Stomach (tissue), 8 donors: ENCODE measurements at regions not wholly inside any gene's neighbourhood (a gene's known extent, or its start where the extent isn't known, plus 50 kb on each side); places are given as distances from the start of the nearest gene placed in this dataset.

Experiments
- DNase-seq, 2 donors: peaks; one replicate each; pipeline versions ENCODE4 v3.0.0 to v3.0.0-alpha.2; 2013 to 2019
- H3K27ac ChIP-seq, 5 donors: fragments of 200-600 bp in 4 of 5; sonication (generic) in 4 of 5; one replicate each; pipeline ENCODE4 v1.5.1; 2013 to 2019; ENCODE audit warnings: mild to moderate bottlenecking in 1 of 5, moderate library complexity in 1 of 5
- H3K27me3 ChIP-seq, 3 donors: fragments of 200-600 bp; sonication (generic); one replicate each; pipeline ENCODE4 v1.5.1; 2017 to 2019; ENCODE audit warnings: mixed run types in 1 of 3
- H3K36me3 ChIP-seq, 4 donors: fragments of 200-600 bp; sonication (generic); 1 replicate in 3 of 4; 2 replicates in 1 of 4; pipeline ENCODE4 v1.5.1; 2016 to 2019
- H3K4me1 ChIP-seq, 4 donors: fragments of 200-600 bp; sonication (generic); one replicate each; pipeline ENCODE4 v1.5.1; 2016 to 2019
- H3K4me3 ChIP-seq, 4 donors: fragments of 200-600 bp; sonication (generic) in 3 of 4; one replicate each; pipeline ENCODE4 v1.5.1; 2016 to 2019; ENCODE audit warnings: mild to moderate bottlenecking in 1 of 4
- H3K9me3 ChIP-seq, 4 donors: fragments of 200-600 bp; sonication (generic); one replicate each; pipeline ENCODE4 v1.5.1; 2016 to 2019
- EP300 ChIP-seq: sonication (generic); formaldehyde crosslinking; IDR thresholded peaks from one replicate; pipeline ENCODE4 v1.6.1; 2017; ENCODE audit warnings: antibody characterized with exemption
- POLR2A ChIP-seq, 4 donors: fragments of 450-650 bp; IDR thresholded peaks; one replicate each; pipeline ENCODE4 v1.6.1; 2016; ENCODE audit warnings: antibody characterized with exemption in 4 of 4, control low read depth in 2 of 4, mild to moderate bottlenecking in 1 of 4, moderate library complexity in 1 of 4
- POLR2AphosphoS5 ChIP-seq, 3 donors: sonication (generic); formaldehyde crosslinking; IDR thresholded peaks; one replicate each; pipeline ENCODE4 v1.6.1; 2016; ENCODE audit warnings: antibody characterized with exemption in 3 of 3
- WGBS, 5 donors: extraction: QIAGEN DNeasy Blood & Tissue Kit in 3 of 5; methylation state at CpG; one replicate each; pipeline versions ENCODE4 v1.1.5 to v1.1.7; 2013 to 2018; 5-methylcytosine and 5-hydroxymethylcytosine counted together
- intact Hi-C: fragments of 100-400 bp; cut with DNase I; formaldehyde crosslinking; loops from one replicate; pipeline ENCODE4 v1.15.1; 2023; ENCODE audit warnings: low total_unique reads
- TF ChIP-seq, protein P1 (sequence below), 7 experiments: fragments of 450-650 bp in 4 of 7; fragments of 200-600 bp in 3 of 7; sonication (generic) in 3 of 7; IDR thresholded peaks; one replicate each; pipeline ENCODE4 v1.5.1; 2016 to 2019; ENCODE audit warnings: antibody characterized with exemption in 7 of 7, control low read depth in 2 of 7, mild to moderate bottlenecking in 1 of 7
- donor health status: healthy with polysubstance abuse.
- donor health status: Bipolar disorder and iron deficiency.
- donor health status: healthy.

DNA sequence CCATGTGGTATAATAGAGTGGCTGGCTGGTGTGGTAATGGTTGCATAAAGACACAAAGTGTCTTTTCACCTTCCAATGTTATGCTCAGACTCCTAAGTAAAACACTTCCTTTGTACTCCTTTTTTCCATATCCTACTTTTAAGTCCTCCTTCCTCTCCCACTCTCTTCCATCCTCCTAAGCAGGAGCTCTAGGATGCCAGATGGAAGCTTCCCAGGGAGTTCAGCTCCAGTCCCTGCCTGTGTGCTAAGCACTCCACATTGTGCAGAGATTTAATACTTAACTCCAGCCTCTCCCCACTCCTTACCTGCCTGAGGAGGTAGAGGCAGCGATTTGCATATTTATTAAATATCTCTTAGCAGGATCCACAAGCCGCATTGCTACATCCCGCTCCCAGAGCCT, 60.5 kb upstream of the IGSF21 start:
- Histone ChIP-seq H3K27me3 (peaks cover 0 to 60% (median 17%) of the 10 kb centered on the region in 3 donors), H3K4me3 (no peak overlapping the region), H3K27ac (no peak overlapping the region), H3K9me3 (no peaks in the 10 kb centered on the region), H3K4me1 (no peaks in the 10 kb centered on the region), H3K36me3 (no peaks in the 10 kb centered on the region)
- WGBS, 5 donors = 90 to 95% (median 91%) methylated on average over 3 of the region's 3 CpGs
- DNase-seq = no peak
- TF ChIP-seq, protein P1, sequence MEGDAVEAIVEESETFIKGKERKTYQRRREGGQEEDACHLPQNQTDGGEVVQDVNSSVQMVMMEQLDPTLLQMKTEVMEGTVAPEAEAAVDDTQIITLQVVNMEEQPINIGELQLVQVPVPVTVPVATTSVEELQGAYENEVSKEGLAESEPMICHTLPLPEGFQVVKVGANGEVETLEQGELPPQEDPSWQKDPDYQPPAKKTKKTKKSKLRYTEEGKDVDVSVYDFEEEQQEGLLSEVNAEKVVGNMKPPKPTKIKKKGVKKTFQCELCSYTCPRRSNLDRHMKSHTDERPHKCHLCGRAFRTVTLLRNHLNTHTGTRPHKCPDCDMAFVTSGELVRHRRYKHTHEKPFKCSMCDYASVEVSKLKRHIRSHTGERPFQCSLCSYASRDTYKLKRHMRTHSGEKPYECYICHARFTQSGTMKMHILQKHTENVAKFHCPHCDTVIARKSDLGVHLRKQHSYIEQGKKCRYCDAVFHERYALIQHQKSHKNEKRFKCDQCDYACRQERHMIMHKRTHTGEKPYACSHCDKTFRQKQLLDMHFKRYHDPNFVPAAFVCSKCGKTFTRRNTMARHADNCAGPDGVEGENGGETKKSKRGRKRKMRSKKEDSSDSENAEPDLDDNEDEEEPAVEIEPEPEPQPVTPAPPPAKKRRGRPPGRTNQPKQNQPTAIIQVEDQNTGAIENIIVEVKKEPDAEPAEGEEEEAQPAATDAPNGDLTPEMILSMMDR (IDR thresholded peaks at IDR 0.05) = no peak
- no peak for TF ChIP-seq EP300
- TF ChIP-seq POLR2A (IDR thresholded peaks at IDR 0.05) = no peak
- no peak for TF ChIP-seq POLR2AphosphoS5 (IDR thresholded peaks at IDR 0.05)
- intact Hi-C loops = no loop called here

DNA sequence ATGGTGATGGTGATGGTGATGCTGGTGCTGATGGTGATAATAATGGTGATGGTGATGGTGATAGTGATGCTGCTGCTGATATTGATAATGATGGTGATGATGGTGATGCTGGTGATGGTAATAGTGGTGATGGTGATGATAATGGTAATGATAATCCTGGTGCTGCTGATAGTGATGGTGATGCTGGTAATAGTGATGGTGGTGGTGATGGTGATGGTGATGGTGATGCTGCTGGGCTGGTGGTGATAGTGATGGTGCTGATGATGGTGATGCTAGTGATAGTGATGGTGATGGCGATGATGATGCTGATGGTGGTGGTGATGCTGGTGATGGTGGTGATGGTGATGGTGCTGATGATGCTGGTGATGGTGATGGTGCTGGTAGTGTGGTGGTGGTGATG, 58.4 kb upstream of the IGSF21 start:
- intact Hi-C loops = no loop called here
- peaks cover 0 to 58% (median 17%) of the 10 kb centered on the region in 3 donors for H3K27me3 ChIP-seq
- DNase-seq = no peak
- H3K4me3 ChIP-seq = no peak overlapping the region
- WGBS, 5 donors = 87 to 100% (median 96%) methylated on average over 1 of the region's 1 CpG
- H3K27ac ChIP-seq = no peak overlapping the region
- no peak for TF ChIP-seq POLR2A (IDR thresholded peaks at IDR 0.05)
- TF ChIP-seq POLR2AphosphoS5 (IDR thresholded peaks at IDR 0.05) = no peak
- TF ChIP-seq EP300 = no peak
- TF ChIP-seq, protein P1 (IDR thresholded peaks at IDR 0.05) = no peak
- no peaks in the 10 kb centered on the region for H3K36me3 ChIP-seq
- no peaks in the 10 kb centered on the region for H3K4me1 ChIP-seq
- H3K9me3 ChIP-seq = no peaks in the 10 kb centered on the region

DNA sequence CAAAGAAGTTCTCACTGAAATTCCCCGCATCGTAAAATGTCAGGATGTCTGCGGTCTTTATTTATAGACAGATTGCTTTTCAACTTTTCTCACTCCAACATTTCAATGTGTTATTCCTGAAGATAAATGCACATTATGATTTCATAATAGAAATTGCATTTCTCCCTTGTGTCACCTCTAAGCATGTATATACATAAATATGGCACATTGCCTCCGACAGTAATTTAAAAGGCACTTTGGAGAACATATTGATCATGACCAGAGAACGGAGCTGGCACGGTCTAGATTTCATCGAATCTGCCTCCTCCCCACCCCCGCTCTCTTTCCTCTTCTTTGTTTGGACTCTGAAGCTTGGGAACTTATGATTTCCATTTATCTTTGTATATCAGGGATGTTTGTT, 54.9 kb upstream of the IGSF21 start:
- H3K4me3 ChIP-seq = no peak overlapping the region
- WGBS, 5 donors = 71 to 80% (median 76%) methylated on average over 8 of the region's 8 CpGs
- no peaks in the 10 kb centered on the region for H3K4me1 ChIP-seq
- peaks cover 0 to 61% (median 0%) of the 10 kb centered on the region in 3 donors for H3K27me3 ChIP-seq
- TF ChIP-seq POLR2A (IDR thresholded peaks at IDR 0.05) (no peak), POLR2AphosphoS5 (IDR thresholded peaks at IDR 0.05) (no peak)
- H3K27ac ChIP-seq = no peak overlapping the region
- intact Hi-C loops = no loop called here
- no peak for DNase-seq
- H3K36me3 ChIP-seq = no peaks in the 10 kb centered on the region
- no peaks in the 10 kb centered on the region for H3K9me3 ChIP-seq

DNA sequence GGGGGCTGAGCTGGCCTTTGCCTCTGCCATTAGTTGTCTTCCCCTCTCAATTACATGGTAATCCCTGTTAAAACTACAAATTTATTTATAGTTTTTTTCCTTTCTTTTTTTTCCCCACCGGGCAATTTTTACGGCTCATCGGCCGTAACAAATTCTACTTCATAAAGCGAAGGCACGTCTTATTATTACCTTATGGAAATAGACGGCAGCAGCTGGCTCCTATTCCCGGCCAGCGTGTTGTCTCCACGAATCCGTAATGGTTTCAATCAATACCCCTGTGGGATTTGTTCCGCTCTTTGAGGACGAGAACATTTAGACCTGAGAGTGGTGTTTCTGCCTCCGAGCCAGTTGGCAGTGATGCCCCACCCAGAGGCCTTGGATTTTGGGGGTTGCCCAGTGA, 52.4 kb upstream of the IGSF21 start:
- Histone ChIP-seq H3K4me3 (no peak overlapping the region), H3K4me1 (no peaks in the 10 kb centered on the region), H3K36me3 (no peaks in the 10 kb centered on the region), H3K27me3 (peaks cover 0 to 81% (median 0%) of the 10 kb centered on the region in 3 donors), H3K27ac (no peak overlapping the region), H3K9me3 (no peaks in the 10 kb centered on the region)
- 88 to 94% (median 93%) methylated on average over 14 of the region's 14 CpGs for WGBS, 5 donors
- TF ChIP-seq POLR2A (IDR thresholded peaks at IDR 0.05) (no peak), EP300 (no peak), POLR2AphosphoS5 (IDR thresholded peaks at IDR 0.05) (no peak)
- TF ChIP-seq, protein P1 (IDR thresholded peaks at IDR 0.05) = no peak
- intact Hi-C loops = no loop called here
- no peak for DNase-seq

GRCh38 chr1:18056545-18056944, 51.1 kb upstream of the IGSF21 start:
- no peak for TF ChIP-seq POLR2AphosphoS5 (IDR thresholded peaks at IDR 0.05)
- TF ChIP-seq EP300 = no peak
- TF ChIP-seq, protein P1 (IDR thresholded peaks at IDR 0.05) = no peak
- no peak for TF ChIP-seq POLR2A (IDR thresholded peaks at IDR 0.05)
- intact Hi-C loops = no loop called here
- peaks cover 0 to under 1% (median 0%) of the 10 kb centered on the region in 4 donors for H3K9me3 ChIP-seq
- H3K27me3 ChIP-seq = peaks cover 0 to 85% (median 0%) of the 10 kb centered on the region in 3 donors
- H3K4me1 ChIP-seq = no peaks in the 10 kb centered on the region
- no peaks in the 10 kb centered on the region for H3K36me3 ChIP-seq
- H3K4me3 ChIP-seq = no peak overlapping the region
- WGBS, 5 donors = 60 to 100% (median 81%) methylated on average over 1 of the region's 1 CpG
- H3K27ac ChIP-seq = no peak overlapping the region
- no peak for DNase-seq
